ENCODE measurements at regions not wholly inside any gene's neighbourhood (a gene's known extent, or its start where the extent isn't known, plus 50 kb on each side); places are given as distances from the start of the nearest gene placed in this dataset.

DNA sequence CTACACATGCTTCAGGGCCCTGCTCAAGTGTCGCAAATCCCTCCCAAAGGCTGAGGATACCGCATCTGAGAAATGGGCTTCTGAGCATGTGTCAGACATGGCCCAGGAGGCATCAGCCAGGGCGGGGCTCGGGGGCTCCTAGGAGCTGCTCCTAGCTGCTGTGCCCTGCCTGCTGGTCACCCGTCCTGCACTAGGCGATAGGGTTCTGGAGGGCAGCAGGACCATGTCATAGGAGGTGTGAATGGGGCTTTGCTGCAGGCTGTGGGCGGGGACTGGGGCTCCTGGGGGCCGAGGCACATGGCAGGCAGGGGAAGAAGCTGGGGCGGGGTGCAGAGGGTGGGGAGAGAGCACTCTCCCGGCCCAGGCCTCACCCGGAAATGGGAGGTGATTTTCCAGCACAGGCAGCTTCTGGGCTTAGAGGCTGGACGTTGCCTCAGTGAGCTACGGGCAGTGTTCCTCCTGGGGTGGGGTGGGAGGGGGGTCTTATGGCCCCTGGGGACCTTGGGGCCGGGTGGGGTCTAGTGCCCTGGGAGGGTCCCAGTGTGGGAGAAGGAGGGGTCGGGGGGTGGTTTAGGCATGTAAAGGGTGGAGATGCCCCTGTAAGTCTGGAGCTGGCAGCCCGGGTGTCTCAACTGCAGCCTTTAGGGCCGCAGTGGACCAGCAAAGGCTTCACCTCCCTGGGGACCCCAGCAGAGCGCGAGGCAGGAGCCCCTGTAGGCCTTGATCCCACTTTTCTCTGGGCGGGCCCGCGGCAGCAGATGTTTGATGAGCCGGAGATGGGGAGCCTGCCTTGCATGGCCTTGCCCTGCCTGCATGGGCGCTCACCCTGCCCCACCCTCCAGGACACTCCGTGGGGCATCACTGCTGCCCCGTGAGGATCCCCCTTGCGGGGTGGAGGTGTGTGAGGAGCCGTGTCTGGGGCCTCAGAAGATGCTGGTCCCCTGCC is 98.6 kb upstream of the LRPAP1 start:
- TF ChIP-seq POLR2A (IDR thresholded peaks at IDR 0.05; ENCODE audit: extremely low read depth, insufficient read length) (no peak), CTCF (IDR thresholded peaks at IDR 0.05; ENCODE audit: low read depth, low read length) (no peak), MAX (IDR thresholded peaks at IDR 0.05; ENCODE audit: low read depth, low read length) (no peak)
